ENCODE measurements at regions not wholly inside any gene's neighbourhood (a gene's known extent, or its start where the extent isn't known, plus 50 kb on each side); places are given as distances from the start of the nearest gene placed in this dataset.

GRCh38 chr22:47610764-47611163, 848.3 kb downstream of the TBC1D22A start:
- no peak for TF ChIP-seq CTCF (conservative IDR thresholded peaks at IDR 0.05; ENCODE audit: low read depth, low read length)
- no peak for DNase-seq (ENCODE audit: low read depth)
- no peak overlapping the region for H3K4me3 ChIP-seq (ENCODE audit: low read depth, low read length)

- TF ChIP-seq CTCF (conservative IDR thresholded peaks at IDR 0.05; ENCODE audit: low read depth, low read length): no peak
- no peak for DNase-seq (ENCODE audit: low read depth)
- H3K4me3 ChIP-seq (ENCODE audit: low read depth, low read length): no peak overlapping the region
Observed at GRCh38 chr22:47610281-47610680, 847.8 kb downstream of the TBC1D22A start.

GRCh38 chr22:47609653-47610052, 847.2 kb downstream of the TBC1D22A start:
- no peak for DNase-seq (ENCODE audit: low read depth)
- TF ChIP-seq CTCF (conservative IDR thresholded peaks at IDR 0.05; ENCODE audit: low read depth, low read length): no peak
- H3K4me3 ChIP-seq (ENCODE audit: low read depth, low read length): no peak overlapping the region

GRCh38 chr22:47608421-47608820, 846.0 kb downstream of the TBC1D22A start:
- H3K4me3 ChIP-seq (ENCODE audit: low read depth, low read length): no peak overlapping the region
- no peak for TF ChIP-seq CTCF (conservative IDR thresholded peaks at IDR 0.05; ENCODE audit: low read depth, low read length)
- DNase-seq (ENCODE audit: low read depth): no peak

GRCh38 chr22:47607486-47607885, 845.0 kb downstream of the TBC1D22A start:
- no peak for TF ChIP-seq CTCF (conservative IDR thresholded peaks at IDR 0.05; ENCODE audit: low read depth, low read length)
- no peak overlapping the region for H3K4me3 ChIP-seq (ENCODE audit: low read depth, low read length)
- DNase-seq (ENCODE audit: low read depth): no peak

GRCh38 chr22:47606426-47606825, 844.0 kb downstream of the TBC1D22A start:
- TF ChIP-seq CTCF (conservative IDR thresholded peaks at IDR 0.05; ENCODE audit: low read depth, low read length): no peak
- H3K4me3 ChIP-seq (ENCODE audit: low read depth, low read length): no peak overlapping the region
- no peak for DNase-seq (ENCODE audit: low read depth)

- H3K4me3 ChIP-seq (ENCODE audit: low read depth, low read length): no peak overlapping the region
- TF ChIP-seq CTCF (conservative IDR thresholded peaks at IDR 0.05; ENCODE audit: low read depth, low read length): no peak
- no peak for DNase-seq (ENCODE audit: low read depth)
Observed at GRCh38 chr22:47605886-47606285, 843.4 kb downstream of the TBC1D22A start.
